ENCODE measurements at regions not wholly inside any gene's neighbourhood (a gene's known extent, or its start where the extent isn't known, plus 50 kb on each side); places are given as distances from the start of the nearest gene placed in this dataset.

GRCh38 chr22:27350306-27350705 lies 451.2 kb downstream of the MN1 start:
- no peak for TF ChIP-seq ZFP3 (CRISPR knock-in tag; IDR thresholded peaks at IDR 0.05)
- TF ChIP-seq, protein P1, sequence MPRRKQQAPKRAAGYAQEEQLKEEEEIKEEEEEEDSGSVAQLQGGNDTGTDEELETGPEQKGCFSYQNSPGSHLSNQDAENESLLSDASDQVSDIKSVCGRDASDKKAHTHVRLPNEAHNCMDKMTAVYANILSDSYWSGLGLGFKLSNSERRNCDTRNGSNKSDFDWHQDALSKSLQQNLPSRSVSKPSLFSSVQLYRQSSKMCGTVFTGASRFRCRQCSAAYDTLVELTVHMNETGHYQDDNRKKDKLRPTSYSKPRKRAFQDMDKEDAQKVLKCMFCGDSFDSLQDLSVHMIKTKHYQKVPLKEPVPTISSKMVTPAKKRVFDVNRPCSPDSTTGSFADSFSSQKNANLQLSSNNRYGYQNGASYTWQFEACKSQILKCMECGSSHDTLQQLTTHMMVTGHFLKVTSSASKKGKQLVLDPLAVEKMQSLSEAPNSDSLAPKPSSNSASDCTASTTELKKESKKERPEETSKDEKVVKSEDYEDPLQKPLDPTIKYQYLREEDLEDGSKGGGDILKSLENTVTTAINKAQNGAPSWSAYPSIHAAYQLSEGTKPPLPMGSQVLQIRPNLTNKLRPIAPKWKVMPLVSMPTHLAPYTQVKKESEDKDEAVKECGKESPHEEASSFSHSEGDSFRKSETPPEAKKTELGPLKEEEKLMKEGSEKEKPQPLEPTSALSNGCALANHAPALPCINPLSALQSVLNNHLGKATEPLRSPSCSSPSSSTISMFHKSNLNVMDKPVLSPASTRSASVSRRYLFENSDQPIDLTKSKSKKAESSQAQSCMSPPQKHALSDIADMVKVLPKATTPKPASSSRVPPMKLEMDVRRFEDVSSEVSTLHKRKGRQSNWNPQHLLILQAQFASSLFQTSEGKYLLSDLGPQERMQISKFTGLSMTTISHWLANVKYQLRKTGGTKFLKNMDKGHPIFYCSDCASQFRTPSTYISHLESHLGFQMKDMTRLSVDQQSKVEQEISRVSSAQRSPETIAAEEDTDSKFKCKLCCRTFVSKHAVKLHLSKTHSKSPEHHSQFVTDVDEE (CRISPR knock-in tag; IDR thresholded peaks at IDR 0.05): no peak
- no peak for TF ChIP-seq ESRRG (CRISPR knock-in tag; IDR thresholded peaks at IDR 0.05)
- TF ChIP-seq PATZ1 (CRISPR knock-in tag; IDR thresholded peaks at IDR 0.05; ENCODE audit: borderline replicate concordance): no peak
- no peak for TF ChIP-seq OSR1 (CRISPR knock-in tag; IDR thresholded peaks at IDR 0.05)
- no peak for TF ChIP-seq RARB (CRISPR knock-in tag; IDR thresholded peaks at IDR 0.05)
- TF ChIP-seq, protein P2, sequence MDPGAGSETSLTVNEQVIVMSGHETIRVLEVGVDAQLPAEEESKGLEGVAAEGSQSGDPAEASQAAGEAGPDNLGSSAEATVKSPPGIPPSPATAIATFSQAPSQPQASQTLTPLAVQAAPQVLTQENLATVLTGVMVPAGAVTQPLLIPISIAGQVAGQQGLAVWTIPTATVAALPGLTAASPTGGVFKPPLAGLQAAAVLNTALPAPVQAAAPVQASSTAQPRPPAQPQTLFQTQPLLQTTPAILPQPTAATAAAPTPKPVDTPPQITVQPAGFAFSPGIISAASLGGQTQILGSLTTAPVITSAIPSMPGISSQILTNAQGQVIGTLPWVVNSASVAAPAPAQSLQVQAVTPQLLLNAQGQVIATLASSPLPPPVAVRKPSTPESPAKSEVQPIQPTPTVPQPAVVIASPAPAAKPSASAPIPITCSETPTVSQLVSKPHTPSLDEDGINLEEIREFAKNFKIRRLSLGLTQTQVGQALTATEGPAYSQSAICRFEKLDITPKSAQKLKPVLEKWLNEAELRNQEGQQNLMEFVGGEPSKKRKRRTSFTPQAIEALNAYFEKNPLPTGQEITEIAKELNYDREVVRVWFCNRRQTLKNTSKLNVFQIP (CRISPR knock-in tag; IDR thresholded peaks at IDR 0.05; ENCODE audit: borderline replicate concordance, low read depth): no peak
- no peak for TF ChIP-seq ARNTL (CRISPR knock-in tag; IDR thresholded peaks at IDR 0.05; ENCODE audit: borderline replicate concordance, low read depth)
- TF ChIP-seq ISL1 (CRISPR knock-in tag; IDR thresholded peaks at IDR 0.05): no peak
- TF ChIP-seq ZNF70 (CRISPR knock-in tag; IDR thresholded peaks at IDR 0.05): no peak
- no peak for TF ChIP-seq BACH2 (CRISPR knock-in tag; IDR thresholded peaks at IDR 0.05; ENCODE audit: borderline replicate concordance)
- no peak for TF ChIP-seq TOX (CRISPR knock-in tag; IDR thresholded peaks at IDR 0.05; ENCODE audit: borderline replicate concordance)
- TF ChIP-seq ZNF565 (CRISPR knock-in tag; conservative IDR thresholded peaks at IDR 0.05; ENCODE audit: low read depth): no peak
- TF ChIP-seq ZFP30 (CRISPR knock-in tag; IDR thresholded peaks at IDR 0.05): no peak
